HL-60 (cell line): ENCODE measurements at regions not wholly inside any gene's neighbourhood (a gene's known extent, or its start where the extent isn't known, plus 50 kb on each side); places are given as distances from the start of the nearest gene placed in this dataset.

Experiments
- DNase-seq, 2 experiments: peaks; one replicate each; pipeline ENCODE4 v3.0.0-alpha.2; 2010 to 2020; ENCODE audit warnings: low read depth in 1 of 2, low spot score in 1 of 2
- H3K27ac ChIP-seq: fragments of 250-450 bp; sonication (Bioruptor Pico); replicated peaks from 2 replicates; pipeline ENCODE4 v1.5.1; 2020; ENCODE audit warnings: mild to moderate bottlenecking, moderate library complexity
- H3K27me3 ChIP-seq: fragments of 250-450 bp; sonication (Bioruptor Pico); 2 replicates; pipeline ENCODE4 v1.5.1; 2021; ENCODE audit warnings: mild to moderate bottlenecking, moderate library complexity; ENCODE audit not compliant: insufficient read depth, poor library complexity, severe bottlenecking
- H3K4me3 ChIP-seq: replicated peaks from 2 replicates; pipeline ENCODE4 v1.5.1; 2011; ENCODE audit warnings: mild to moderate bottlenecking, control low read depth, low read length; ENCODE audit not compliant: insufficient read depth
- CTCF ChIP-seq: IDR thresholded peaks from one replicate; pipeline ENCODE4 v1.5.1; 2011; ENCODE audit warnings: low read length, control low read depth, inconsistent platforms; ENCODE audit not compliant: insufficient read depth
- GABPA ChIP-seq: IDR thresholded peaks from 2 replicates; pipeline ENCODE4 v1.6.1; 2012; ENCODE audit warnings: low read depth
- POLR2AphosphoS5 ChIP-seq: IDR thresholded peaks from 2 replicates; pipeline ENCODE4 v1.6.1; 2012; ENCODE audit warnings: low read depth
- REST ChIP-seq: IDR thresholded peaks from 2 replicates; pipeline ENCODE4 v1.6.1; 2012; ENCODE audit warnings: low read depth; ENCODE audit not compliant: insufficient replicate concordance
- SPI1 ChIP-seq: IDR thresholded peaks from 2 replicates; pipeline ENCODE4 v1.6.1; 2012; ENCODE audit warnings: low read depth, mild to moderate bottlenecking, borderline replicate concordance

- TF ChIP-seq CTCF, result no peak
- no peak for TF ChIP-seq REST
- TF ChIP-seq GABPA, result no peak
- no peak for TF ChIP-seq POLR2AphosphoS5
- TF ChIP-seq SPI1, result no peak
- H3K4me3 ChIP-seq, result no peak overlapping the region
- DNase-seq, result no peak
- no peak overlapping the region for H3K27ac ChIP-seq
- H3K27me3 ChIP-seq, result no peaks in the 10 kb centered on the region
These were observed 57.3 kb upstream of the CASZ1 start for GRCh38 chr1:10853701-10854100.

GRCh38 chr1:10854856-10855459 lies 58.5 kb upstream of the CASZ1 start:
- DNase-seq, result no peak
- no peak overlapping the region for H3K27ac ChIP-seq
- no peaks in the 10 kb centered on the region for H3K27me3 ChIP-seq
- no peak overlapping the region for H3K4me3 ChIP-seq
- TF ChIP-seq SPI1 (no peak), GABPA (no peak), POLR2AphosphoS5 (no peak), REST (no peak), CTCF (no peak)

- H3K27me3 ChIP-seq, result no peaks in the 10 kb centered on the region
- no peak overlapping the region for H3K27ac ChIP-seq
- H3K4me3 ChIP-seq, result no peak overlapping the region
- no peak for TF ChIP-seq REST
- TF ChIP-seq POLR2AphosphoS5, result no peak
- no peak for TF ChIP-seq GABPA
- no peak for TF ChIP-seq SPI1
- TF ChIP-seq CTCF, result no peak
- no peak for DNase-seq
These were observed 59.8 kb upstream of the CASZ1 start for GRCh38 chr1:10856176-10856683.
